Endothelial cell of umbilical vein (primary cell): ENCODE measurements at regions not wholly inside any gene's neighbourhood (a gene's known extent, or its start where the extent isn't known, plus 50 kb on each side); places are given as distances from the start of the nearest gene placed in this dataset.

ENCODE experiments used
- BruUV-seq: library from RNA; stranded (reverse); fragments of 400-500 nt; replicated peaks from 2 replicates; lab custom pipeline; 2021; lab: Mats Ljungman, UMichigan
- CTCF ChIA-PET: fragments of 300-600, 350-600 bp; sonication (Branson Sonifier 250); formaldehyde crosslinking; loops from one replicate; lab custom pipeline; 2021; ENCODE audit warnings: antibody characterized with exemption, inconsistent platforms; lab: Charles Lee
- POLR2A ChIA-PET: fragments of 300-600, 350-600 bp; sonication (Branson Sonifier 250); formaldehyde crosslinking; loops from one replicate; lab custom pipeline; 2021; ENCODE audit warnings: antibody characterized with exemption, inconsistent platforms; lab: Charles Lee
- DNase-seq: peaks from one replicate; pipeline ENCODE4 v3.0.0-alpha.2; 2011; ENCODE audit warnings: low read depth, low spot score
- FAIRE-seq: peaks from 2 replicates; lab custom pipeline; 2011; peaks lifted over from hg19 to GRCh38; lab: Jason Lieb, UNC
- H2AFZ ChIP-seq: 2 replicates; pipeline ENCODE4 v1.6.0; 2012; ENCODE audit warnings: low read depth, low read length, control low read depth, inconsistent platforms
- H3K27ac ChIP-seq: 2 replicates; pipeline ENCODE4 v1.5.1; 2011; ENCODE audit warnings: low read depth, mild to moderate bottlenecking, control low read depth, low read length, moderate library complexity; ENCODE audit not compliant: insufficient read depth
- H3K27me3 ChIP-seq, 2 experiments: 2 replicates each; pipeline versions ENCODE4 v1.6.0 to v1.6.1; 2011; ENCODE audit warnings: low read length in 2 of 2, mixed read lengths in 1 of 2; ENCODE audit not compliant: control insufficient read depth in 2 of 2, insufficient read depth in 2 of 2
- H3K36me3 ChIP-seq, 2 experiments: 2 replicates in 1 of 2; 3 replicates in 1 of 2; pipeline ENCODE4 v1.5.1; 2011; ENCODE audit warnings: low read length in 2 of 2, mild to moderate bottlenecking in 1 of 2, moderate library complexity in 1 of 2; ENCODE audit not compliant: control insufficient read depth in 2 of 2, insufficient read depth in 2 of 2; ENCODE audit errors: extremely low read depth in 1 of 2
- H3K4me1 ChIP-seq: 3 replicates; pipeline ENCODE4 v1.5.1; 2011; ENCODE audit warnings: mild to moderate bottlenecking, low read length; ENCODE audit not compliant: control insufficient read depth, insufficient read depth; ENCODE audit errors: extremely low read depth
- H3K4me2 ChIP-seq: 2 replicates; pipeline ENCODE4 v1.6.1; 2011; ENCODE audit warnings: low read length, control low read depth, mixed read lengths; ENCODE audit not compliant: insufficient read depth
- H3K4me3 ChIP-seq, 3 experiments: fragments of 200-600 bp in 1 of 3; sonication (generic), shearing (Covaris generic) in 1 of 3; replicated peaks in 1 of 3; 2 replicates each; pipeline ENCODE4 v1.5.1; 2011 to 2016; ENCODE audit warnings: control low read depth in 3 of 3, low read length in 3 of 3, mild to moderate bottlenecking in 2 of 3, inconsistent platforms in 1 of 3, low read depth in 1 of 3, moderate library complexity in 1 of 3; ENCODE audit not compliant: insufficient read depth in 1 of 3
- H3K79me2 ChIP-seq: 2 replicates; pipeline ENCODE4 v1.6.0; 2012; ENCODE audit warnings: low read length, inconsistent platforms; ENCODE audit not compliant: control insufficient read depth, insufficient read depth
- H3K9ac ChIP-seq: replicated peaks from 2 replicates; pipeline ENCODE3; 2011; ENCODE audit warnings: low read length, control low read depth; ENCODE audit not compliant: insufficient read depth; ENCODE audit errors: extremely low read depth
- H3K9me1 ChIP-seq: replicated peaks from 3 replicates; pipeline ENCODE4 v1.6.0; 2011; ENCODE audit warnings: mild to moderate bottlenecking, low read length; ENCODE audit not compliant: control insufficient read depth, insufficient read depth; ENCODE audit errors: extremely low read depth
- H3K9me3 ChIP-seq: replicated peaks from 2 replicates; pipeline ENCODE4 v1.5.1; 2012; ENCODE audit warnings: low read length, inconsistent platforms; ENCODE audit not compliant: control insufficient read depth, insufficient read depth
- H4K20me1 ChIP-seq: replicated peaks from 2 replicates; pipeline ENCODE3; 2011; ENCODE audit warnings: mild to moderate bottlenecking, low read length; ENCODE audit not compliant: control insufficient read depth, insufficient read depth; ENCODE audit errors: extremely low read depth
- EZH2 ChIP-seq: IDR thresholded peaks from 2 replicates; pipeline ENCODE4 v1.6.1; 2012; ENCODE audit warnings: borderline replicate concordance, low read depth, mild to moderate bottlenecking, moderate library complexity, low read length, inconsistent platforms; ENCODE audit not compliant: severe bottlenecking
- FOS ChIP-seq: IDR thresholded peaks from 2 replicates; pipeline ENCODE4 v1.6.1; 2011; ENCODE audit warnings: mild to moderate bottlenecking, low read length, moderate library complexity, borderline replicate concordance; ENCODE audit not compliant: insufficient read depth
- GATA2 ChIP-seq: IDR thresholded peaks from 2 replicates; pipeline ENCODE4 v1.7.0; 2011; ENCODE audit warnings: low read depth, mild to moderate bottlenecking, moderate library complexity, mixed read lengths, low read length; ENCODE audit not compliant: insufficient read length, insufficient read depth
- JUN ChIP-seq: IDR thresholded peaks from 2 replicates; pipeline ENCODE4 v1.6.1; 2011; ENCODE audit warnings: borderline replicate concordance, low read depth; ENCODE audit not compliant: insufficient read length, insufficient read depth
- MYC ChIP-seq: IDR thresholded peaks from one replicate; pipeline ENCODE4 v1.6.1; 2011; ENCODE audit warnings: mild to moderate bottlenecking, low read depth, low read length
- POLR2A ChIP-seq: IDR thresholded peaks from 2 replicates; pipeline ENCODE4 v1.6.1; 2012; ENCODE audit warnings: low read depth, mild to moderate bottlenecking, control low read depth, low read length
- POLR2AphosphoS5 ChIP-seq: IDR thresholded peaks from 2 replicates; pipeline ENCODE4 v1.6.1; 2012; ENCODE audit warnings: low read depth, mild to moderate bottlenecking, control low read depth, low read length, moderate library complexity; ENCODE audit not compliant: insufficient read depth
- dilution Hi-C: fragments of 300-500 bp; cut with MboI; formaldehyde crosslinking; loops from one replicate; pipeline ENCODE4 v1.15.0; 2019; ENCODE audit warnings: low sequenced_read_pairs; ENCODE audit not compliant: extremely low pct_ligation_motif_present
- intact Hi-C: fragments of 100-400 bp; cut with micrococcal nuclease; formaldehyde crosslinking; loops from one replicate; pipeline ENCODE4 v1.10.0; 2022
- TF ChIP-seq, protein P1 (sequence below): IDR thresholded peaks from 2 replicates; pipeline ENCODE4 v1.6.1; 2011; ENCODE audit not compliant: insufficient read depth, insufficient read length
- TF ChIP-seq, protein P2 (sequence below), 2 donors: IDR thresholded peaks; 1 replicate in 1 of 2; 2 replicates in 1 of 2; pipeline ENCODE4 v1.5.1; 2011; ENCODE audit warnings: low read length in 2 of 2, mild to moderate bottlenecking in 2 of 2, moderate library complexity in 2 of 2, control low read depth in 1 of 2, inconsistent platforms in 1 of 2, low read depth in 1 of 2; ENCODE audit not compliant: insufficient read depth in 1 of 2; ENCODE audit errors: extremely low read depth in 1 of 2

GRCh38 chr3:135538123-135538522, 427.4 kb upstream of the PPP2R3A start:
- intact Hi-C loops (no loop called here), dilution Hi-C loops (no loop called here)
- H3K4me2 ChIP-seq = no peak overlapping the region
- CTCF ChIA-PET = no interaction called here
- TF ChIP-seq EZH2 = no peak
- TF ChIP-seq JUN = no peak
- TF ChIP-seq, protein P1, sequence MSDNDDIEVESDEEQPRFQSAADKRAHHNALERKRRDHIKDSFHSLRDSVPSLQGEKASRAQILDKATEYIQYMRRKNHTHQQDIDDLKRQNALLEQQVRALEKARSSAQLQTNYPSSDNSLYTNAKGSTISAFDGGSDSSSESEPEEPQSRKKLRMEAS = no peak
- no peak for TF ChIP-seq MYC
- TF ChIP-seq POLR2A = no peak
- TF ChIP-seq, protein P2, sequence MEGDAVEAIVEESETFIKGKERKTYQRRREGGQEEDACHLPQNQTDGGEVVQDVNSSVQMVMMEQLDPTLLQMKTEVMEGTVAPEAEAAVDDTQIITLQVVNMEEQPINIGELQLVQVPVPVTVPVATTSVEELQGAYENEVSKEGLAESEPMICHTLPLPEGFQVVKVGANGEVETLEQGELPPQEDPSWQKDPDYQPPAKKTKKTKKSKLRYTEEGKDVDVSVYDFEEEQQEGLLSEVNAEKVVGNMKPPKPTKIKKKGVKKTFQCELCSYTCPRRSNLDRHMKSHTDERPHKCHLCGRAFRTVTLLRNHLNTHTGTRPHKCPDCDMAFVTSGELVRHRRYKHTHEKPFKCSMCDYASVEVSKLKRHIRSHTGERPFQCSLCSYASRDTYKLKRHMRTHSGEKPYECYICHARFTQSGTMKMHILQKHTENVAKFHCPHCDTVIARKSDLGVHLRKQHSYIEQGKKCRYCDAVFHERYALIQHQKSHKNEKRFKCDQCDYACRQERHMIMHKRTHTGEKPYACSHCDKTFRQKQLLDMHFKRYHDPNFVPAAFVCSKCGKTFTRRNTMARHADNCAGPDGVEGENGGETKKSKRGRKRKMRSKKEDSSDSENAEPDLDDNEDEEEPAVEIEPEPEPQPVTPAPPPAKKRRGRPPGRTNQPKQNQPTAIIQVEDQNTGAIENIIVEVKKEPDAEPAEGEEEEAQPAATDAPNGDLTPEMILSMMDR (IDR thresholded peaks at IDR 0.05; ENCODE audit: extremely low read depth in 1 of 2, insufficient read depth in 1 of 2, low read depth in 1 of 2, low read length in 2 of 2) = no peak
- no peak for TF ChIP-seq FOS
- TF ChIP-seq POLR2AphosphoS5 = no peak
- TF ChIP-seq GATA2 = no peak
- BruUV-seq = no TSS peak
- H3K9me1 ChIP-seq = no peaks in the 10 kb centered on the region
- H4K20me1 ChIP-seq = no peaks in the 10 kb centered on the region
- no peaks in the 10 kb centered on the region for H3K36me3 ChIP-seq
- no peak overlapping the region for H2AFZ ChIP-seq
- FAIRE-seq = no peak
- POLR2A ChIA-PET = no interaction called here
- H3K4me3 ChIP-seq = no peak overlapping the region
- H3K27ac ChIP-seq = no peak overlapping the region
- no peaks in the 10 kb centered on the region for H3K9me3 ChIP-seq
- no peaks in the 10 kb centered on the region for H3K27me3 ChIP-seq
- no peaks in the 10 kb centered on the region for H3K4me1 ChIP-seq
- H3K9ac ChIP-seq = no peak overlapping the region
- DNase-seq = no peak
- H3K79me2 ChIP-seq = no peaks in the 10 kb centered on the region
